Thoracic aorta (tissue), 2 donors: ENCODE measurements at regions not wholly inside any gene's neighbourhood (a gene's known extent, or its start where the extent isn't known, plus 50 kb on each side); places are given as distances from the start of the nearest gene placed in this dataset.
"Not testable (repeated sequence)": the region's sequence is repeated elsewhere in the genome, so short reads cannot be mapped to it uniquely, and the experiment has no call there.

ENCODE experiments used
- ATAC-seq: fragments of 150-250 bp; one replicate; pipeline ENCODE4 v1.8.0; 2017; ENCODE audit warnings: low read depth; ENCODE audit not compliant: insufficient number of reproducible peaks, low FRiP score
- DNase-seq: peaks from one replicate; pipeline ENCODE4 v3.0.0-alpha.2; 2020; ENCODE audit warnings: low spot score
- H3K27ac ChIP-seq, 2 donors: fragments of 200-600 bp; sonication (generic); 1 replicate in 1 of 2; 2 replicates in 1 of 2; pipeline ENCODE4 v1.5.1; 2016; ENCODE audit warnings: mild to moderate bottlenecking in 2 of 2, moderate library complexity in 2 of 2
- H3K27me3 ChIP-seq: fragments of 200-600 bp; sonication (generic); replicated peaks from 2 replicates; pipeline ENCODE4 v1.6.0; 2016; ENCODE audit warnings: mild to moderate bottlenecking; ENCODE audit not compliant: insufficient read depth
- H3K36me3 ChIP-seq: fragments of 200-600 bp; sonication (generic); one replicate; pipeline ENCODE4 v1.5.1; 2016
- H3K4me1 ChIP-seq, 2 donors: fragments of 200-600 bp; sonication (generic); 1 replicate in 1 of 2; 2 replicates in 1 of 2; pipeline versions ENCODE4 v1.5.1 to v1.6.0; 2016; ENCODE audit warnings: low read depth in 2 of 2, mild to moderate bottlenecking in 1 of 2; ENCODE audit not compliant: control insufficient read depth in 1 of 2
- H3K4me3 ChIP-seq: fragments of 200-600 bp; sonication (generic); 2 replicates; pipeline ENCODE4 v1.5.1; 2016; ENCODE audit warnings: mild to moderate bottlenecking
- H3K9me3 ChIP-seq: fragments of 200-600 bp; sonication (generic); 2 replicates; pipeline ENCODE4 v1.5.1; 2016
- CTCF ChIP-seq: fragments of 200-600 bp; sonication (generic); IDR thresholded peaks from one replicate; pipeline ENCODE4 v1.5.1; 2019; ENCODE audit warnings: antibody characterized with exemption

GRCh38 chr6:18044108-18044783 lies 56.8 kb upstream of the KIF13A start:
- Histone ChIP-seq H3K36me3 (no peaks in the 10 kb centered on the region), H3K9me3 (no peaks in the 10 kb centered on the region), H3K27me3 (no peaks in the 10 kb centered on the region), H3K27ac (peak overlapping the region; percentile 74 to 91), H3K4me1 (peaks cover 32 to 61% of the 10 kb centered on the region in 2 donors), H3K4me3 (no peak overlapping the region)
- ATAC-seq (no peak), DNase-seq (no peak)
- no peak for TF ChIP-seq CTCF

- DNase-seq: no peak
- no peak for TF ChIP-seq CTCF
- ATAC-seq: no peak
- Histone ChIP-seq H3K4me3 (no peak overlapping the region), H3K36me3 (no peaks in the 10 kb centered on the region), H3K4me1 (peaks cover 28 to 58% of the 10 kb centered on the region in 2 donors), H3K27me3 (no peaks in the 10 kb centered on the region), H3K9me3 (no peaks in the 10 kb centered on the region), H3K27ac (peak overlapping the region; percentile 75 to 91)
Measured at GRCh38 chr6:18042536-18043145, 55.2 kb upstream of the KIF13A start.

- Histone ChIP-seq H3K4me3 (no peak overlapping the region), H3K36me3 (no peaks in the 10 kb centered on the region), H3K9me3 (no peaks in the 10 kb centered on the region), H3K4me1 (peaks cover 21 to 46% of the 10 kb centered on the region in 2 donors), H3K27ac (peak overlapping the region in 1 of 2 donors; percentile 91), H3K27me3 (no peaks in the 10 kb centered on the region)
- DNase-seq (no peak), ATAC-seq (no peak)
- no peak for TF ChIP-seq CTCF
Measured at GRCh38 chr6:18039481-18039880, 52.0 kb upstream of the KIF13A start.

- H3K9me3 ChIP-seq, ATAC-seq, H3K27ac ChIP-seq, H3K36me3 ChIP-seq, H3K4me3 ChIP-seq, H3K27me3 ChIP-seq, DNase-seq: not testable (repeated sequence)
- peaks cover 18 to 34% of the 10 kb centered on the region in 2 donors for H3K4me1 ChIP-seq
Measured at GRCh38 chr6:18038235-18038634, 50.8 kb upstream of the KIF13A start.
